ENCODE measurements at regions not wholly inside any gene's neighbourhood (a gene's known extent, or its start where the extent isn't known, plus 50 kb on each side); places are given as distances from the start of the nearest gene placed in this dataset.

DNA sequence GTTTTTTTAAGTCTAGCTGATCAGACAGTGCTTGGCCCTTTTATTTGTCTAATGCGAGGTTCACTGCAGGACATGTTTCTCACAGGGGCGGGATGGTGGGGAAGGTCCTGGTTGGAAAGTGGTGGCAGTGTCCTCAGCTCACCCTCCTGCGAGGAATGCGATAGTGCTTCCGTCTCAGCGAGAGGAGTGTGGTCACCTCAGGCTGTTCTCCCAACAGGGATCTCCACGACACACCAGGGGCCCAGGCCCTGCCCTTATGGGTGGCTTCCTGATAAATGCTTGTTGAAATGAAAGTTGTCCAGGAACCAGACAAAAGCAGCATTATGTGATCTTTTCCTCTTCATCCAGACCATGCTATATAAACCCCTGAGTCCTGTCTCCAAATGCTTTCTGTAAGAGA, 70.1 kb downstream of the BOLA3 start:
- TF ChIP-seq, protein P1, sequence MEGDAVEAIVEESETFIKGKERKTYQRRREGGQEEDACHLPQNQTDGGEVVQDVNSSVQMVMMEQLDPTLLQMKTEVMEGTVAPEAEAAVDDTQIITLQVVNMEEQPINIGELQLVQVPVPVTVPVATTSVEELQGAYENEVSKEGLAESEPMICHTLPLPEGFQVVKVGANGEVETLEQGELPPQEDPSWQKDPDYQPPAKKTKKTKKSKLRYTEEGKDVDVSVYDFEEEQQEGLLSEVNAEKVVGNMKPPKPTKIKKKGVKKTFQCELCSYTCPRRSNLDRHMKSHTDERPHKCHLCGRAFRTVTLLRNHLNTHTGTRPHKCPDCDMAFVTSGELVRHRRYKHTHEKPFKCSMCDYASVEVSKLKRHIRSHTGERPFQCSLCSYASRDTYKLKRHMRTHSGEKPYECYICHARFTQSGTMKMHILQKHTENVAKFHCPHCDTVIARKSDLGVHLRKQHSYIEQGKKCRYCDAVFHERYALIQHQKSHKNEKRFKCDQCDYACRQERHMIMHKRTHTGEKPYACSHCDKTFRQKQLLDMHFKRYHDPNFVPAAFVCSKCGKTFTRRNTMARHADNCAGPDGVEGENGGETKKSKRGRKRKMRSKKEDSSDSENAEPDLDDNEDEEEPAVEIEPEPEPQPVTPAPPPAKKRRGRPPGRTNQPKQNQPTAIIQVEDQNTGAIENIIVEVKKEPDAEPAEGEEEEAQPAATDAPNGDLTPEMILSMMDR (IDR thresholded peaks at IDR 0.05), result no peak
- no peak for TF ChIP-seq POLR2A (IDR thresholded peaks at IDR 0.05)

All from esophagus squamous epithelium (tissue), 4 donors.